H9 (cell line): ENCODE measurements at regions not wholly inside any gene's neighbourhood (a gene's known extent, or its start where the extent isn't known, plus 50 kb on each side); places are given as distances from the start of the nearest gene placed in this dataset.

Experiments
- DNase-seq: peaks from one replicate; pipeline ENCODE4 v3.0.0-alpha.2; 2017
- H2AFZ ChIP-seq: one replicate; pipeline ENCODE4 v1.6.1; 2013; ENCODE audit warnings: mild to moderate bottlenecking, low read length, control low read depth, moderate library complexity
- H2AK5ac ChIP-seq: 2 replicates; pipeline ENCODE4 v1.6.1; 2013; ENCODE audit warnings: low read length, control low read depth, mixed read lengths; ENCODE audit not compliant: insufficient read length
- H2BK120ac ChIP-seq: one replicate; pipeline ENCODE4 v1.6.1; 2013; ENCODE audit warnings: low read depth, mild to moderate bottlenecking, low read length, control low read depth, inconsistent platforms; ENCODE audit not compliant: poor library complexity, severe bottlenecking
- H2BK12ac ChIP-seq: 2 replicates; pipeline ENCODE4 v1.6.1; 2013; ENCODE audit warnings: low read length, control low read depth, mixed read lengths, low read depth; ENCODE audit not compliant: insufficient read length
- H2BK15ac ChIP-seq: 2 replicates; pipeline ENCODE4 v1.6.1; 2013; ENCODE audit warnings: low read depth, low read length, control low read depth
- H2BK20ac ChIP-seq: one replicate; pipeline ENCODE4 v1.6.1; 2013; ENCODE audit warnings: low read depth, mild to moderate bottlenecking, low read length, control low read depth, inconsistent platforms; ENCODE audit not compliant: poor library complexity, severe bottlenecking
- H2BK5ac ChIP-seq: 2 replicates; pipeline ENCODE4 v1.6.1; 2013; ENCODE audit warnings: low read length, control low read depth, mixed read lengths; ENCODE audit not compliant: insufficient read length
- H3K14ac ChIP-seq: 2 replicates; pipeline ENCODE4 v1.6.1; 2013; ENCODE audit warnings: low read length, control low read depth; ENCODE audit not compliant: insufficient read depth
- H3K18ac ChIP-seq: 2 replicates; pipeline ENCODE4 v1.6.1; 2013; ENCODE audit warnings: low read depth, mild to moderate bottlenecking, mixed read lengths, low read length, control low read depth; ENCODE audit not compliant: insufficient read length
- H3K23ac ChIP-seq: 2 replicates; pipeline ENCODE4 v1.6.1; 2013; ENCODE audit warnings: low read length, control low read depth, mixed read lengths, low read depth; ENCODE audit not compliant: insufficient read length
- H3K23me2 ChIP-seq: 2 replicates; pipeline ENCODE4 v1.6.1; 2013; ENCODE audit warnings: low read depth, mild to moderate bottlenecking, mixed read lengths, low read length, control low read depth; ENCODE audit not compliant: insufficient read length, poor library complexity, severe bottlenecking
- H3K27ac ChIP-seq: 2 replicates; pipeline ENCODE4 v1.5.1; 2013; ENCODE audit warnings: low read length, control low read depth, mixed read lengths, low read depth; ENCODE audit not compliant: insufficient read length
- H3K27me3 ChIP-seq: 2 replicates; pipeline ENCODE4 v1.6.1; 2013; ENCODE audit warnings: low read length, control low read depth, inconsistent platforms; ENCODE audit not compliant: insufficient read depth
- H3K4ac ChIP-seq: 2 replicates; pipeline ENCODE4 v1.6.1; 2013; ENCODE audit warnings: low read depth, mild to moderate bottlenecking, control low read depth, inconsistent platforms, low read length, moderate library complexity
- H3K4me1 ChIP-seq: 2 replicates; pipeline ENCODE4 v1.6.1; 2013; ENCODE audit warnings: low read length, control low read depth, inconsistent platforms; ENCODE audit not compliant: insufficient read depth
- H3K4me2 ChIP-seq: 2 replicates; pipeline ENCODE4 v1.6.1; 2013; ENCODE audit warnings: low read length, control low read depth, mixed read lengths; ENCODE audit not compliant: insufficient read length, insufficient read depth
- H3K56ac ChIP-seq: 2 replicates; pipeline ENCODE4 v1.6.1; 2013; ENCODE audit warnings: low read depth, mild to moderate bottlenecking, mixed read lengths, low read length, control low read depth; ENCODE audit not compliant: insufficient read length
- H3K79me1 ChIP-seq: 2 replicates; pipeline ENCODE4 v1.6.1; 2013; ENCODE audit warnings: low read depth, mild to moderate bottlenecking, moderate library complexity, low read length, control low read depth, inconsistent platforms; ENCODE audit not compliant: insufficient read depth, poor library complexity, severe bottlenecking
- H3K79me2 ChIP-seq: 2 replicates; pipeline ENCODE4 v1.6.1; 2013; ENCODE audit warnings: low read length, control low read depth, inconsistent platforms; ENCODE audit not compliant: insufficient read depth
- H3K9ac ChIP-seq: 2 replicates; pipeline ENCODE4 v1.6.1; 2013; ENCODE audit warnings: low read length, control low read depth, mixed read lengths; ENCODE audit not compliant: insufficient read length; ENCODE audit errors: extremely low read depth
- H3K9me3 ChIP-seq: one replicate; pipeline ENCODE4 v1.6.1; 2013; ENCODE audit warnings: low read depth, low read length, inconsistent platforms; ENCODE audit not compliant: control insufficient read depth
- H3T11ph ChIP-seq: one replicate; pipeline ENCODE4 v1.6.1; 2013; ENCODE audit warnings: mild to moderate bottlenecking, low read length, control low read depth, inconsistent platforms
- H4K20me1 ChIP-seq: one replicate; pipeline ENCODE4 v1.6.1; 2013; ENCODE audit not compliant: control insufficient read depth, insufficient read length, insufficient read depth
- H4K5ac ChIP-seq: 2 replicates; pipeline ENCODE4 v1.6.1; 2013; ENCODE audit warnings: low read depth, mild to moderate bottlenecking, mixed read lengths, low read length, control low read depth; ENCODE audit not compliant: insufficient read length
- H4K8ac ChIP-seq: replicated peaks from 2 replicates; pipeline ENCODE4 v1.6.1; 2013; ENCODE audit warnings: low read length, control low read depth, mixed read lengths, low read depth; ENCODE audit not compliant: insufficient read length
- H4K91ac ChIP-seq: 2 replicates; pipeline ENCODE4 v1.6.1; 2013; ENCODE audit warnings: low read depth, mild to moderate bottlenecking, moderate library complexity, mixed read lengths, low read length, control low read depth; ENCODE audit not compliant: insufficient read length
- H3K27ac Mint-ChIP-seq, 3 experiments: 2 replicates in 2 of 3; 3 replicates in 1 of 3; pipeline ENCODE4 v1.8.0; 2020 to 2021; ENCODE audit warnings: mixed read lengths in 3 of 3, mild to moderate bottlenecking in 1 of 3, moderate library complexity in 1 of 3
- H3K27me3 Mint-ChIP-seq: 2 replicates; pipeline ENCODE4 v1.8.0; 2021; ENCODE audit warnings: low read depth, mild to moderate bottlenecking, moderate library complexity, mixed read lengths
- H3K36me3 Mint-ChIP-seq, 3 experiments: 2 replicates in 2 of 3; 3 replicates in 1 of 3; pipeline ENCODE4 v1.8.0; 2020 to 2021; ENCODE audit warnings: low read depth in 3 of 3, mixed read lengths in 3 of 3; ENCODE audit not compliant: insufficient read depth in 1 of 3
- H3K4me1 Mint-ChIP-seq, 2 experiments: 2 replicates each; pipeline ENCODE4 v1.8.0; 2020; ENCODE audit warnings: mixed read lengths in 2 of 2
- H3K4me3 Mint-ChIP-seq, 2 experiments: 2 replicates in 1 of 2; 3 replicates in 1 of 2; pipeline ENCODE4 v1.8.0; 2020 to 2021; ENCODE audit warnings: mild to moderate bottlenecking in 2 of 2, mixed read lengths in 2 of 2, moderate library complexity in 1 of 2
- H3K9me3 Mint-ChIP-seq, 2 experiments: 2 replicates in 1 of 2; 3 replicates in 1 of 2; pipeline ENCODE4 v1.8.0; 2020; ENCODE audit warnings: mild to moderate bottlenecking in 2 of 2, mixed read lengths in 2 of 2, moderate library complexity in 1 of 2
- CTCF ChIP-seq: fragments of 200-600 bp; sonication (generic); conservative IDR thresholded peaks from 3 replicates; pipeline ENCODE4 v1.8.0; 2021; ENCODE audit warnings: antibody characterized with exemption, mild to moderate bottlenecking
- WGBS: extraction: QIAGEN DNeasy Blood & Tissue Kit; methylation state at CpG from one replicate; pipeline ENCODE4 v1.1.7; 2013; ENCODE audit warnings: missing lambda C conversion rate, low lambda C conversion rate, mixed read lengths; ENCODE audit not compliant: insufficient read length; ENCODE audit errors: extremely low coverage; 5-methylcytosine and 5-hydroxymethylcytosine counted together

DNA sequence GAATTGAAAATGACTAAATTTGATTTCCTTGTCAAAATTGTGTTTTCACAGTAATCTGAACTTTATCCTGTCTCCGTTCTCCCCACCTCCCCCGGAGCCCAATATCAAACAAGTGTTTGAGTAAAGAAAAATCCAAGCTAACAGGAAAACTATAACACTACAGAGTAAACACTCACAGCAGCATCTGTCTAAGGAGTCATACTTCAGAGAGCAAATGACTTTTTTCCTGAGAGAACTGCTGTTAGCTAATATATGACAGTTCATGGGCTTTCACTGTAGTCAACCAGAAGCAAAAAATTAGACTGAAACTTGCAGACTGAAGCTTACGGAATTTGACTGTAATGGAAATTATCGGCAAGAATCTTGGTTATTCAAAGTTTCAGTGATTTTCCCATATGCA is 321.7 kb downstream of the ANKRD50 start:
- no peak overlapping the region for H2AK5ac ChIP-seq
- H2BK20ac ChIP-seq, result no peak overlapping the region
- H4K8ac ChIP-seq, result no peak overlapping the region
- no peak overlapping the region for H3K18ac ChIP-seq
- H4K5ac ChIP-seq, result no peak overlapping the region
- H3K23ac ChIP-seq, result no peak overlapping the region
- H4K20me1 ChIP-seq, result no peaks in the 10 kb centered on the region
- no peak overlapping the region; a peak in 1 of 7 replicates for H3K27ac Mint-ChIP-seq
- H3K4me1 ChIP-seq, result no peaks in the 10 kb centered on the region
- H2BK5ac ChIP-seq, result no peak overlapping the region
- H3K79me2 ChIP-seq, result no peaks in the 10 kb centered on the region
- H3K4me3 Mint-ChIP-seq, result no peak overlapping the region
- no peak overlapping the region for H2AFZ ChIP-seq
- no peak overlapping the region for H3K56ac ChIP-seq
- no peak for DNase-seq
- H3K23me2 ChIP-seq, result no peaks in the 10 kb centered on the region
- no CpG with 5 or more reads among the region's 4 CpGs for WGBS
- H4K91ac ChIP-seq, result no peak overlapping the region
- no peaks in the 10 kb centered on the region for H3K27me3 ChIP-seq
- no peak overlapping the region for H3K4ac ChIP-seq
- no peak overlapping the region for H2BK12ac ChIP-seq
- H2BK120ac ChIP-seq, result no peak overlapping the region
- no peaks in the 10 kb centered on the region for H3K9me3 ChIP-seq
- no peak overlapping the region for H2BK15ac ChIP-seq
- H3K4me1 Mint-ChIP-seq, result no peaks in the 10 kb centered on the region
- no peak overlapping the region for H3K4me2 ChIP-seq
- no peaks in the 10 kb centered on the region for H3K27me3 Mint-ChIP-seq
- no peak overlapping the region for H3K14ac ChIP-seq
- no peak overlapping the region for H3K9ac ChIP-seq
- no peaks in the 10 kb centered on the region for H3K36me3 Mint-ChIP-seq
- H3K9me3 Mint-ChIP-seq, result no peaks in the 10 kb centered on the region; a peak in 1 of 5 replicates
- H3T11ph ChIP-seq, result no peak overlapping the region
- no peaks in the 10 kb centered on the region for H3K79me1 ChIP-seq
- H3K27ac ChIP-seq, result no peak overlapping the region
- TF ChIP-seq CTCF, result no peak
